Endothelial cell of umbilical vein (primary cell): ENCODE measurements at regions not wholly inside any gene's neighbourhood (a gene's known extent, or its start where the extent isn't known, plus 50 kb on each side); places are given as distances from the start of the nearest gene placed in this dataset.

ENCODE experiments used
- BruUV-seq: library from RNA; stranded (reverse); fragments of 400-500 nt; replicated peaks from 2 replicates; lab custom pipeline; 2021; lab: Mats Ljungman, UMichigan
- CTCF ChIA-PET: fragments of 300-600, 350-600 bp; sonication (Branson Sonifier 250); formaldehyde crosslinking; loops from one replicate; lab custom pipeline; 2021; ENCODE audit warnings: antibody characterized with exemption, inconsistent platforms; lab: Charles Lee
- POLR2A ChIA-PET: fragments of 300-600, 350-600 bp; sonication (Branson Sonifier 250); formaldehyde crosslinking; loops from one replicate; lab custom pipeline; 2021; ENCODE audit warnings: antibody characterized with exemption, inconsistent platforms; lab: Charles Lee
- DNase-seq: peaks from one replicate; pipeline ENCODE4 v3.0.0-alpha.2; 2011; ENCODE audit warnings: low read depth, low spot score
- FAIRE-seq: peaks from 2 replicates; lab custom pipeline; 2011; peaks lifted over from hg19 to GRCh38; lab: Jason Lieb, UNC
- H2AFZ ChIP-seq: 2 replicates; pipeline ENCODE4 v1.6.0; 2012; ENCODE audit warnings: low read depth, low read length, control low read depth, inconsistent platforms
- H3K27ac ChIP-seq: 2 replicates; pipeline ENCODE4 v1.5.1; 2011; ENCODE audit warnings: low read depth, mild to moderate bottlenecking, control low read depth, low read length, moderate library complexity; ENCODE audit not compliant: insufficient read depth
- H3K27me3 ChIP-seq, 2 experiments: 2 replicates each; pipeline versions ENCODE4 v1.6.0 to v1.6.1; 2011; ENCODE audit warnings: low read length in 2 of 2, mixed read lengths in 1 of 2; ENCODE audit not compliant: control insufficient read depth in 2 of 2, insufficient read depth in 2 of 2
- H3K36me3 ChIP-seq, 2 experiments: 2 replicates in 1 of 2; 3 replicates in 1 of 2; pipeline ENCODE4 v1.5.1; 2011; ENCODE audit warnings: low read length in 2 of 2, mild to moderate bottlenecking in 1 of 2, moderate library complexity in 1 of 2; ENCODE audit not compliant: control insufficient read depth in 2 of 2, insufficient read depth in 2 of 2; ENCODE audit errors: extremely low read depth in 1 of 2
- H3K4me1 ChIP-seq: 3 replicates; pipeline ENCODE4 v1.5.1; 2011; ENCODE audit warnings: mild to moderate bottlenecking, low read length; ENCODE audit not compliant: control insufficient read depth, insufficient read depth; ENCODE audit errors: extremely low read depth
- H3K4me2 ChIP-seq: 2 replicates; pipeline ENCODE4 v1.6.1; 2011; ENCODE audit warnings: low read length, control low read depth, mixed read lengths; ENCODE audit not compliant: insufficient read depth
- H3K4me3 ChIP-seq, 3 experiments: fragments of 200-600 bp in 1 of 3; sonication (generic), shearing (Covaris generic) in 1 of 3; replicated peaks in 1 of 3; 2 replicates each; pipeline ENCODE4 v1.5.1; 2011 to 2016; ENCODE audit warnings: control low read depth in 3 of 3, low read length in 3 of 3, mild to moderate bottlenecking in 2 of 3, inconsistent platforms in 1 of 3, low read depth in 1 of 3, moderate library complexity in 1 of 3; ENCODE audit not compliant: insufficient read depth in 1 of 3
- H3K79me2 ChIP-seq: 2 replicates; pipeline ENCODE4 v1.6.0; 2012; ENCODE audit warnings: low read length, inconsistent platforms; ENCODE audit not compliant: control insufficient read depth, insufficient read depth
- H3K9ac ChIP-seq: replicated peaks from 2 replicates; pipeline ENCODE3; 2011; ENCODE audit warnings: low read length, control low read depth; ENCODE audit not compliant: insufficient read depth; ENCODE audit errors: extremely low read depth
- H3K9me1 ChIP-seq: replicated peaks from 3 replicates; pipeline ENCODE4 v1.6.0; 2011; ENCODE audit warnings: mild to moderate bottlenecking, low read length; ENCODE audit not compliant: control insufficient read depth, insufficient read depth; ENCODE audit errors: extremely low read depth
- H3K9me3 ChIP-seq: replicated peaks from 2 replicates; pipeline ENCODE4 v1.5.1; 2012; ENCODE audit warnings: low read length, inconsistent platforms; ENCODE audit not compliant: control insufficient read depth, insufficient read depth
- H4K20me1 ChIP-seq: replicated peaks from 2 replicates; pipeline ENCODE3; 2011; ENCODE audit warnings: mild to moderate bottlenecking, low read length; ENCODE audit not compliant: control insufficient read depth, insufficient read depth; ENCODE audit errors: extremely low read depth
- EZH2 ChIP-seq: IDR thresholded peaks from 2 replicates; pipeline ENCODE4 v1.6.1; 2012; ENCODE audit warnings: borderline replicate concordance, low read depth, mild to moderate bottlenecking, moderate library complexity, low read length, inconsistent platforms; ENCODE audit not compliant: severe bottlenecking
- FOS ChIP-seq: IDR thresholded peaks from 2 replicates; pipeline ENCODE4 v1.6.1; 2011; ENCODE audit warnings: mild to moderate bottlenecking, low read length, moderate library complexity, borderline replicate concordance; ENCODE audit not compliant: insufficient read depth
- GATA2 ChIP-seq: IDR thresholded peaks from 2 replicates; pipeline ENCODE4 v1.7.0; 2011; ENCODE audit warnings: low read depth, mild to moderate bottlenecking, moderate library complexity, mixed read lengths, low read length; ENCODE audit not compliant: insufficient read length, insufficient read depth
- JUN ChIP-seq: IDR thresholded peaks from 2 replicates; pipeline ENCODE4 v1.6.1; 2011; ENCODE audit warnings: borderline replicate concordance, low read depth; ENCODE audit not compliant: insufficient read length, insufficient read depth
- MYC ChIP-seq: IDR thresholded peaks from one replicate; pipeline ENCODE4 v1.6.1; 2011; ENCODE audit warnings: mild to moderate bottlenecking, low read depth, low read length
- POLR2A ChIP-seq: IDR thresholded peaks from 2 replicates; pipeline ENCODE4 v1.6.1; 2012; ENCODE audit warnings: low read depth, mild to moderate bottlenecking, control low read depth, low read length
- POLR2AphosphoS5 ChIP-seq: IDR thresholded peaks from 2 replicates; pipeline ENCODE4 v1.6.1; 2012; ENCODE audit warnings: low read depth, mild to moderate bottlenecking, control low read depth, low read length, moderate library complexity; ENCODE audit not compliant: insufficient read depth
- dilution Hi-C: fragments of 300-500 bp; cut with MboI; formaldehyde crosslinking; loops from one replicate; pipeline ENCODE4 v1.15.0; 2019; ENCODE audit warnings: low sequenced_read_pairs; ENCODE audit not compliant: extremely low pct_ligation_motif_present
- intact Hi-C: fragments of 100-400 bp; cut with micrococcal nuclease; formaldehyde crosslinking; loops from one replicate; pipeline ENCODE4 v1.10.0; 2022
- TF ChIP-seq, protein P1 (sequence below), 2 donors: IDR thresholded peaks; 1 replicate in 1 of 2; 2 replicates in 1 of 2; pipeline ENCODE4 v1.5.1; 2011; ENCODE audit warnings: low read length in 2 of 2, mild to moderate bottlenecking in 2 of 2, moderate library complexity in 2 of 2, control low read depth in 1 of 2, inconsistent platforms in 1 of 2, low read depth in 1 of 2; ENCODE audit not compliant: insufficient read depth in 1 of 2; ENCODE audit errors: extremely low read depth in 1 of 2
- TF ChIP-seq, protein P2 (sequence below): IDR thresholded peaks from 2 replicates; pipeline ENCODE4 v1.6.1; 2011; ENCODE audit not compliant: insufficient read depth, insufficient read length

DNA sequence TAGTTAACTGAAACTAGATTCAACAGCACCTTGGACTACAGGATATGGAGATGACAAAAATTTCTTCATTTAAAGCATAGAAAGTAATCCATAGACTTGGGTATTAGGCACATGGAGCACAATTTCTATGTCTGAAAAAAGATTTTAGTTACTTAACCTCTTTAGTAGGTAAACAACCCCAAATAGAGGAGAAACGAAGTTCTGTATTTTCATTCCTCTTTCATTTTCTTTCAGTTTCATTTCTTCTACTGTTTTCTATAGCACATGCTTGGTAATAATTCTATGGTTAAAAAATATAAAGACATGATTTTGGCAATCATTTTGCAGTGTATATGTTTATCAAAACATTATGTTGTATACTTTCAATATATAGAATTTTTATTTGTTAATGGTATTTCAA is 99.5 kb downstream of the CASP12 start:
- no peak for FAIRE-seq

DNA sequence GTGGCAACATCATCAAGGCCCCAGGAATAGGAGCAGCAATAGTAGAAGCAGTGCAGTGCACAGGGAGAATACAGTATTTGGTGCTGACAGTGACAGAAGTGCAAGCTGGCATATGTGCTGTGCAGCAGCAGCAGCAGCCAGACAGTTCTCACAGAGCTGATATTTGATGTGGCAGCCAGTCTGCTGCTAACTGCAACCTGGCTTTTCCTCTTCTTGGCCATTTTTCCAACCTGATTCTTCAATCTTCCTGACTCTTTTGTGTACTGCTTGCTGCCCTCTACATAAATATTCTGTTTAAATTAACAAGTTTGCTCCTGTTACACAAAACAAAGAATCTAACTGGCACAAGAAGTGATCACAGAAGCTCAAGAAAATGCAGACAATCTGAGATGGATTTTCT is 102.0 kb downstream of the CASP12 start:
- dilution Hi-C loops (no loop called here), intact Hi-C loops (no loop called here)
- POLR2A ChIA-PET: no interaction called here
- Histone ChIP-seq H3K27me3 (no peaks in the 10 kb centered on the region), H3K4me1 (no peaks in the 10 kb centered on the region), H3K9me1 (no peaks in the 10 kb centered on the region), H3K9ac (no peak overlapping the region), H4K20me1 (no peaks in the 10 kb centered on the region), H2AFZ (no peak overlapping the region), H3K27ac (no peak overlapping the region), H3K4me2 (no peak overlapping the region), H3K79me2 (no peaks in the 10 kb centered on the region), H3K4me3 (no peak overlapping the region), H3K36me3 (no peaks in the 10 kb centered on the region), H3K9me3 (no peaks in the 10 kb centered on the region)
- CTCF ChIA-PET: no interaction called here
- DNase-seq (no peak), FAIRE-seq (no peak)
- TF ChIP-seq POLR2A (no peak), MYC (no peak), JUN (no peak), POLR2AphosphoS5 (no peak), EZH2 (no peak), GATA2 (no peak), FOS (no peak)
- TF ChIP-seq, protein P1, sequence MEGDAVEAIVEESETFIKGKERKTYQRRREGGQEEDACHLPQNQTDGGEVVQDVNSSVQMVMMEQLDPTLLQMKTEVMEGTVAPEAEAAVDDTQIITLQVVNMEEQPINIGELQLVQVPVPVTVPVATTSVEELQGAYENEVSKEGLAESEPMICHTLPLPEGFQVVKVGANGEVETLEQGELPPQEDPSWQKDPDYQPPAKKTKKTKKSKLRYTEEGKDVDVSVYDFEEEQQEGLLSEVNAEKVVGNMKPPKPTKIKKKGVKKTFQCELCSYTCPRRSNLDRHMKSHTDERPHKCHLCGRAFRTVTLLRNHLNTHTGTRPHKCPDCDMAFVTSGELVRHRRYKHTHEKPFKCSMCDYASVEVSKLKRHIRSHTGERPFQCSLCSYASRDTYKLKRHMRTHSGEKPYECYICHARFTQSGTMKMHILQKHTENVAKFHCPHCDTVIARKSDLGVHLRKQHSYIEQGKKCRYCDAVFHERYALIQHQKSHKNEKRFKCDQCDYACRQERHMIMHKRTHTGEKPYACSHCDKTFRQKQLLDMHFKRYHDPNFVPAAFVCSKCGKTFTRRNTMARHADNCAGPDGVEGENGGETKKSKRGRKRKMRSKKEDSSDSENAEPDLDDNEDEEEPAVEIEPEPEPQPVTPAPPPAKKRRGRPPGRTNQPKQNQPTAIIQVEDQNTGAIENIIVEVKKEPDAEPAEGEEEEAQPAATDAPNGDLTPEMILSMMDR (IDR thresholded peaks at IDR 0.05; ENCODE audit: extremely low read depth in 1 of 2, insufficient read depth in 1 of 2, low read depth in 1 of 2, low read length in 2 of 2): no peak
- TF ChIP-seq, protein P2, sequence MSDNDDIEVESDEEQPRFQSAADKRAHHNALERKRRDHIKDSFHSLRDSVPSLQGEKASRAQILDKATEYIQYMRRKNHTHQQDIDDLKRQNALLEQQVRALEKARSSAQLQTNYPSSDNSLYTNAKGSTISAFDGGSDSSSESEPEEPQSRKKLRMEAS: no peak
- no TSS peak for BruUV-seq

More for the DNA sequence above, 99.5 kb downstream of the CASP12 start:
- DNase-seq: no peak
- ChIA-PET POLR2A (no interaction called here), CTCF (no interaction called here)
- no peaks in the 10 kb centered on the region for H3K79me2 ChIP-seq
- H4K20me1 ChIP-seq: no peaks in the 10 kb centered on the region
- dilution Hi-C loops (no loop called here), intact Hi-C loops (no loop called here)
- no peaks in the 10 kb centered on the region for H3K9me3 ChIP-seq
- no peaks in the 10 kb centered on the region for H3K36me3 ChIP-seq
- H3K4me1 ChIP-seq: no peaks in the 10 kb centered on the region
- H3K27me3 ChIP-seq: no peaks in the 10 kb centered on the region
- H2AFZ ChIP-seq: peak overlapping the region; percentile 48
- H3K4me3 ChIP-seq: no peak overlapping the region
- H3K9ac ChIP-seq: no peak overlapping the region
- H3K27ac ChIP-seq: no peak overlapping the region
- BruUV-seq: no TSS peak
- no peaks in the 10 kb centered on the region for H3K9me1 ChIP-seq
- H3K4me2 ChIP-seq: no peak overlapping the region
- TF ChIP-seq FOS: no peak
- no peak for TF ChIP-seq JUN
- TF ChIP-seq, protein P1 (IDR thresholded peaks at IDR 0.05; ENCODE audit: extremely low read depth in 1 of 2, insufficient read depth in 1 of 2, low read depth in 1 of 2, low read length in 2 of 2): no peak
- no peak for TF ChIP-seq EZH2
- TF ChIP-seq GATA2: no peak
- no peak for TF ChIP-seq POLR2A
- TF ChIP-seq POLR2AphosphoS5: no peak
